GM23338 (cell line): ENCODE measurements at regions not wholly inside any gene's neighbourhood (a gene's known extent, or its start where the extent isn't known, plus 50 kb on each side); places are given as distances from the start of the nearest gene placed in this dataset.

Experiments used
- EZH2 ChIP-seq: fragments of 200-600 bp; sonication (generic); IDR thresholded peaks from one replicate; pipeline ENCODE4 v1.8.0; 2017; ENCODE audit warnings: antibody characterized with exemption, mild to moderate bottlenecking, low read depth; ENCODE audit not compliant: unreplicated experiment
- JUNB ChIP-seq: IDR thresholded peaks from one replicate; pipeline ENCODE4 v1.6.1; 2016; ENCODE audit warnings: antibody characterized with exemption; ENCODE audit not compliant: unreplicated experiment
- ZNF331 ChIP-seq: fragments of 250-450 bp; sonication (Bioruptor Pico); IDR thresholded peaks from 2 replicates; pipeline ENCODE4 v1.5.0; 2020; ENCODE audit warnings: low read depth, mild to moderate bottlenecking, moderate library complexity
- TF ChIP-seq, protein P1 (sequence below): fragments of 250-450 bp; sonication (Bioruptor Pico); IDR thresholded peaks from 2 replicates; pipeline ENCODE4 v1.5.0; 2020; ENCODE audit warnings: mild to moderate bottlenecking, moderate library complexity
- TF ChIP-seq, protein P2 (sequence below): IDR thresholded peaks from one replicate; pipeline ENCODE4 v1.6.1; 2018; ENCODE audit warnings: antibody characterized with exemption; ENCODE audit not compliant: unreplicated experiment
- TF ChIP-seq, protein P3 (sequence below): IDR thresholded peaks from 2 replicates; pipeline ENCODE4 v1.6.1; 2016; ENCODE audit warnings: antibody characterized with exemption

- TF ChIP-seq, protein P1, sequence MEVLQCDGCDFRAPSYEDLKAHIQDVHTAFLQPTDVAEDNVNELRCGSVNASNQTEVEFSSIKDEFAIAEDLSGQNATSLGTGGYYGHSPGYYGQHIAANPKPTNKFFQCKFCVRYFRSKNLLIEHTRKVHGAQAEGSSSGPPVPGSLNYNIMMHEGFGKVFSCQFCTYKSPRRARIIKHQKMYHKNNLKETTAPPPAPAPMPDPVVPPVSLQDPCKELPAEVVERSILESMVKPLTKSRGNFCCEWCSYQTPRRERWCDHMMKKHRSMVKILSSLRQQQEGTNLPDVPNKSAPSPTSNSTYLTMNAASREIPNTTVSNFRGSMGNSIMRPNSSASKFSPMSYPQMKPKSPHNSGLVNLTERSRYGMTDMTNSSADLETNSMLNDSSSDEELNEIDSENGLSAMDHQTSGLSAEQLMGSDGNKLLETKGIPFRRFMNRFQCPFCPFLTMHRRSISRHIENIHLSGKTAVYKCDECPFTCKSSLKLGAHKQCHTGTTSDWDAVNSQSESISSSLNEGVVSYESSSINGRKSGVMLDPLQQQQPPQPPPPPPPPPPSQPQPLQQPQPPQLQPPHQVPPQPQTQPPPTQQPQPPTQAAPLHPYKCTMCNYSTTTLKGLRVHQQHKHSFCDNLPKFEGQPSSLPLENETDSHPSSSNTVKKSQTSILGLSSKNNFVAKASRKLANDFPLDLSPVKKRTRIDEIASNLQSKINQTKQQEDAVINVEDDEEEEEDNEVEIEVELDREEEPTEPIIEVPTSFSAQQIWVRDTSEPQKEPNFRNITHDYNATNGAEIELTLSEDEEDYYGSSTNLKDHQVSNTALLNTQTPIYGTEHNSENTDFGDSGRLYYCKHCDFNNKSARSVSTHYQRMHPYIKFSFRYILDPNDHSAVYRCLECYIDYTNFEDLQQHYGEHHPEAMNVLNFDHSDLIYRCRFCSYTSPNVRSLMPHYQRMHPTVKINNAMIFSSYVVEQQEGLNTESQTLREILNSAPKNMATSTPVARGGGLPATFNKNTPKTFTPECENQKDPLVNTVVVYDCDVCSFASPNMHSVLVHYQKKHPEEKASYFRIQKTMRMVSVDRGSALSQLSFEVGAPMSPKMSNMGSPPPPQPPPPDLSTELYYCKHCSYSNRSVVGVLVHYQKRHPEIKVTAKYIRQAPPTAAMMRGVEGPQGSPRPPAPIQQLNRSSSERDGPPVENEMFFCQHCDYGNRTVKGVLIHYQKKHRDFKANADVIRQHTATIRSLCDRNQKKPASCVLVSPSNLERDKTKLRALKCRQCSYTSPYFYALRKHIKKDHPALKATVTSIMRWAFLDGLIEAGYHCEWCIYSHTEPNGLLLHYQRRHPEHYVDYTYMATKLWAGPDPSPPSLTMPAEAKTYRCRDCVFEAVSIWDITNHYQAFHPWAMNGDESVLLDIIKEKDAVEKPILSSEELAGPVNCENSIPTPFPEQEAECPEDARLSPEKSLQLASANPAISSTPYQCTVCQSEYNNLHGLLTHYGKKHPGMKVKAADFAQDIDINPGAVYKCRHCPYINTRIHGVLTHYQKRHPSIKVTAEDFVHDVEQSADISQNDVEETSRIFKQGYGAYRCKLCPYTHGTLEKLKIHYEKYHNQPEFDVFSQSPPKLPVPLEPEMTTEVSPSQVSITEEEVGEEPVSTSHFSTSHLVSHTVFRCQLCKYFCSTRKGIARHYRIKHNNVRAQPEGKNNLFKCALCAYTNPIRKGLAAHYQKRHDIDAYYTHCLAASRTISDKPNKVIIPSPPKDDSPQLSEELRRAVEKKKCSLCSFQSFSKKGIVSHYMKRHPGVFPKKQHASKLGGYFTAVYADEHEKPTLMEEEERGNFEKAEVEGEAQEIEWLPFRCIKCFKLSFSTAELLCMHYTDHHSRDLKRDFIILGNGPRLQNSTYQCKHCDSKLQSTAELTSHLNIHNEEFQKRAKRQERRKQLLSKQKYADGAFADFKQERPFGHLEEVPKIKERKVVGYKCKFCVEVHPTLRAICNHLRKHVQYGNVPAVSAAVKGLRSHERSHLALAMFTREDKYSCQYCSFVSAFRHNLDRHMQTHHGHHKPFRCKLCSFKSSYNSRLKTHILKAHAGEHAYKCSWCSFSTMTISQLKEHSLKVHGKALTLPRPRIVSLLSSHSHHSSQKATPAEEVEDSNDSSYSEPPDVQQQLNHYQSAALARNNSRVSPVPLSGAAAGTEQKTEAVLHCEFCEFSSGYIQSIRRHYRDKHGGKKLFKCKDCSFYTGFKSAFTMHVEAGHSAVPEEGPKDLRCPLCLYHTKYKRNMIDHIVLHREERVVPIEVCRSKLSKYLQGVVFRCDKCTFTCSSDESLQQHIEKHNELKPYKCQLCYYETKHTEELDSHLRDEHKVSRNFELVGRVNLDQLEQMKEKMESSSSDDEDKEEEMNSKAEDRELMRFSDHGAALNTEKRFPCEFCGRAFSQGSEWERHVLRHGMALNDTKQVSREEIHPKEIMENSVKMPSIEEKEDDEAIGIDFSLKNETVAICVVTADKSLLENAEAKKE (CRISPR knock-in tag) = no peak
- TF ChIP-seq JUNB = no peak
- TF ChIP-seq EZH2 = no peak
- TF ChIP-seq, protein P2, sequence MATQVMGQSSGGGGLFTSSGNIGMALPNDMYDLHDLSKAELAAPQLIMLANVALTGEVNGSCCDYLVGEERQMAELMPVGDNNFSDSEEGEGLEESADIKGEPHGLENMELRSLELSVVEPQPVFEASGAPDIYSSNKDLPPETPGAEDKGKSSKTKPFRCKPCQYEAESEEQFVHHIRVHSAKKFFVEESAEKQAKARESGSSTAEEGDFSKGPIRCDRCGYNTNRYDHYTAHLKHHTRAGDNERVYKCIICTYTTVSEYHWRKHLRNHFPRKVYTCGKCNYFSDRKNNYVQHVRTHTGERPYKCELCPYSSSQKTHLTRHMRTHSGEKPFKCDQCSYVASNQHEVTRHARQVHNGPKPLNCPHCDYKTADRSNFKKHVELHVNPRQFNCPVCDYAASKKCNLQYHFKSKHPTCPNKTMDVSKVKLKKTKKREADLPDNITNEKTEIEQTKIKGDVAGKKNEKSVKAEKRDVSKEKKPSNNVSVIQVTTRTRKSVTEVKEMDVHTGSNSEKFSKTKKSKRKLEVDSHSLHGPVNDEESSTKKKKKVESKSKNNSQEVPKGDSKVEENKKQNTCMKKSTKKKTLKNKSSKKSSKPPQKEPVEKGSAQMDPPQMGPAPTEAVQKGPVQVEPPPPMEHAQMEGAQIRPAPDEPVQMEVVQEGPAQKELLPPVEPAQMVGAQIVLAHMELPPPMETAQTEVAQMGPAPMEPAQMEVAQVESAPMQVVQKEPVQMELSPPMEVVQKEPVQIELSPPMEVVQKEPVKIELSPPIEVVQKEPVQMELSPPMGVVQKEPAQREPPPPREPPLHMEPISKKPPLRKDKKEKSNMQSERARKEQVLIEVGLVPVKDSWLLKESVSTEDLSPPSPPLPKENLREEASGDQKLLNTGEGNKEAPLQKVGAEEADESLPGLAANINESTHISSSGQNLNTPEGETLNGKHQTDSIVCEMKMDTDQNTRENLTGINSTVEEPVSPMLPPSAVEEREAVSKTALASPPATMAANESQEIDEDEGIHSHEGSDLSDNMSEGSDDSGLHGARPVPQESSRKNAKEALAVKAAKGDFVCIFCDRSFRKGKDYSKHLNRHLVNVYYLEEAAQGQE = no peak
- TF ChIP-seq ZNF331 (CRISPR knock-in tag) = no peak
- TF ChIP-seq, protein P3, sequence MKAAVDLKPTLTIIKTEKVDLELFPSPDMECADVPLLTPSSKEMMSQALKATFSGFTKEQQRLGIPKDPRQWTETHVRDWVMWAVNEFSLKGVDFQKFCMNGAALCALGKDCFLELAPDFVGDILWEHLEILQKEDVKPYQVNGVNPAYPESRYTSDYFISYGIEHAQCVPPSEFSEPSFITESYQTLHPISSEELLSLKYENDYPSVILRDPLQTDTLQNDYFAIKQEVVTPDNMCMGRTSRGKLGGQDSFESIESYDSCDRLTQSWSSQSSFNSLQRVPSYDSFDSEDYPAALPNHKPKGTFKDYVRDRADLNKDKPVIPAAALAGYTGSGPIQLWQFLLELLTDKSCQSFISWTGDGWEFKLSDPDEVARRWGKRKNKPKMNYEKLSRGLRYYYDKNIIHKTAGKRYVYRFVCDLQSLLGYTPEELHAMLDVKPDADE = no peak
Measured at GRCh38 chr20:16216227-16216913, 356.9 kb downstream of the KIF16B start (continued).
